SK-N-SH treated with all-trans-retinoic acid at 6 μM for 48 hours (cell line): ENCODE measurements at regions not wholly inside any gene's neighbourhood (a gene's known extent, or its start where the extent isn't known, plus 50 kb on each side); places are given as distances from the start of the nearest gene placed in this dataset.

Experiments used
- ATAC-seq: fragments of 200-7000 bp; cut with Tn5 transposase; 3 replicates; pipeline ENCODE4 v1.9.1; 2020; ENCODE audit warnings: mild to moderate bottlenecking, moderate library complexity
- ARNTL ChIP-seq: fragments of 450-650 bp; formaldehyde crosslinking; IDR thresholded peaks from 2 replicates; pipeline ENCODE4 v1.5.0; 2020; ENCODE audit warnings: low read depth, mild to moderate bottlenecking, moderate library complexity, borderline replicate concordance
- BACH2 ChIP-seq: fragments of 250-450 bp; sonication (Bioruptor Pico); IDR thresholded peaks from 2 replicates; pipeline ENCODE4 v1.9.0; 2021; ENCODE audit warnings: mild to moderate bottlenecking, borderline replicate concordance
- CREB5 ChIP-seq: fragments of 250-450 bp; sonication (Bioruptor Pico); IDR thresholded peaks from 2 replicates; pipeline ENCODE4 v1.5.1; 2020; ENCODE audit warnings: low read depth, mild to moderate bottlenecking, moderate library complexity
- CSDC2 ChIP-seq: fragments of 250-450 bp; sonication (Bioruptor Pico); IDR thresholded peaks from 2 replicates; pipeline ENCODE4 v1.5.0; 2020; ENCODE audit warnings: mild to moderate bottlenecking, moderate library complexity
- ESRRG ChIP-seq: fragments of 250-450 bp; sonication (Bioruptor Pico); IDR thresholded peaks from 2 replicates; pipeline ENCODE4 v1.6.1; 2021; ENCODE audit warnings: mild to moderate bottlenecking
- GLIS3 ChIP-seq: fragments of 250-450 bp; sonication (Bioruptor Pico); IDR thresholded peaks from 2 replicates; pipeline ENCODE4 v1.5.0; 2020; ENCODE audit warnings: mild to moderate bottlenecking, moderate library complexity
- ISL1 ChIP-seq: fragments of 250-450 bp; sonication (Bioruptor Pico); IDR thresholded peaks from 2 replicates; pipeline ENCODE4 v2.1.2; 2022; ENCODE audit warnings: mild to moderate bottlenecking, moderate library complexity
- OSR1 ChIP-seq: fragments of 250-450 bp; sonication (Bioruptor Pico); IDR thresholded peaks from 2 replicates; pipeline ENCODE4 v1.8.0; 2022; ENCODE audit warnings: moderate library complexity, mild to moderate bottlenecking, inconsistent platforms
- PATZ1 ChIP-seq: fragments of 250-450 bp; sonication (Bioruptor Pico); IDR thresholded peaks from 2 replicates; pipeline ENCODE4 v1.8.0; 2020; ENCODE audit warnings: mild to moderate bottlenecking, moderate library complexity, borderline replicate concordance
- POU6F1 ChIP-seq: fragments of 250-450 bp; sonication (Bioruptor Pico); IDR thresholded peaks from 2 replicates; pipeline ENCODE4 v1.8.0; 2021; ENCODE audit warnings: low read depth, mild to moderate bottlenecking, moderate library complexity, borderline replicate concordance
- PPARA ChIP-seq: fragments of 250-450 bp; sonication (Bioruptor Pico); IDR thresholded peaks from 2 replicates; pipeline ENCODE4 v1.5.0; 2020; ENCODE audit warnings: mild to moderate bottlenecking, borderline replicate concordance
- RARB ChIP-seq: fragments of 250-450 bp; sonication (Bioruptor Pico); IDR thresholded peaks from 2 replicates; pipeline ENCODE4 v1.8.0; 2021; ENCODE audit warnings: mild to moderate bottlenecking, moderate library complexity
- SNAI2 ChIP-seq: fragments of 250-450 bp; sonication (Bioruptor Pico); IDR thresholded peaks from 2 replicates; pipeline ENCODE4 v1.5.0; 2020; ENCODE audit warnings: mild to moderate bottlenecking, moderate library complexity
- TCF4 ChIP-seq: fragments of 250-450 bp; sonication (Bioruptor Pico); IDR thresholded peaks from 2 replicates; pipeline ENCODE4 v1.8.0; 2021; ENCODE audit warnings: mild to moderate bottlenecking, moderate library complexity, borderline replicate concordance
- TOX ChIP-seq: fragments of 250-450 bp; sonication (Bioruptor Pico); IDR thresholded peaks from 2 replicates; pipeline ENCODE4 v1.8.0; 2021; ENCODE audit warnings: mild to moderate bottlenecking, moderate library complexity, borderline replicate concordance
- TSHZ2 ChIP-seq: fragments of 250-450 bp; sonication (Bioruptor Pico); IDR thresholded peaks from 2 replicates; pipeline ENCODE4 v1.5.0; 2020; ENCODE audit warnings: mild to moderate bottlenecking, moderate library complexity
- ZC3H10 ChIP-seq: fragments of 250-450 bp; sonication (Bioruptor Pico); IDR thresholded peaks from 2 replicates; pipeline ENCODE4 v1.5.1; 2021; ENCODE audit warnings: mild to moderate bottlenecking, moderate library complexity
- ZFP3 ChIP-seq: fragments of 250-450 bp; sonication (Bioruptor Pico); IDR thresholded peaks from 2 replicates; pipeline ENCODE4 v1.5.0; 2020; ENCODE audit warnings: mild to moderate bottlenecking, moderate library complexity
- ZFP30 ChIP-seq: fragments of 450-650 bp; formaldehyde crosslinking; IDR thresholded peaks from 2 replicates; pipeline ENCODE4 v1.5.0; 2022; ENCODE audit warnings: mild to moderate bottlenecking, moderate library complexity
- ZNF565 ChIP-seq: fragments of 450-650 bp; formaldehyde crosslinking; conservative IDR thresholded peaks from 2 replicates; pipeline ENCODE4 v1.5.0; 2020; ENCODE audit warnings: low read depth, mild to moderate bottlenecking, moderate library complexity
- ZNF8 ChIP-seq: fragments of 450-650 bp; formaldehyde crosslinking; IDR thresholded peaks from 2 replicates; pipeline ENCODE4 v1.5.0; 2020; ENCODE audit warnings: mild to moderate bottlenecking, moderate library complexity

- no peak for TF ChIP-seq ARNTL (CRISPR knock-in tag)
- no peak for TF ChIP-seq BACH2 (CRISPR knock-in tag)
- no peak for TF ChIP-seq GLIS3 (CRISPR knock-in tag)
- no peak for TF ChIP-seq OSR1 (CRISPR knock-in tag)
- no peak for TF ChIP-seq ZNF565
- no peak for TF ChIP-seq ESRRG (CRISPR knock-in tag)
- no peak for TF ChIP-seq TSHZ2 (CRISPR knock-in tag)
- TF ChIP-seq ZC3H10 (CRISPR knock-in tag): no peak
- ATAC-seq: no peak
Observed at GRCh38 chr16:11450136-11450535, 104.9 kb downstream of the RMI2 start.

- TF ChIP-seq CSDC2 (CRISPR knock-in tag) (no peak), ZC3H10 (CRISPR knock-in tag) (no peak), ZNF8 (no peak), PATZ1 (CRISPR knock-in tag) (no peak), SNAI2 (CRISPR knock-in tag) (no peak), ZFP30 (CRISPR knock-in tag) (no peak), ESRRG (CRISPR knock-in tag) (no peak), GLIS3 (CRISPR knock-in tag) (no peak), POU6F1 (CRISPR knock-in tag) (no peak), TSHZ2 (CRISPR knock-in tag) (no peak), ISL1 (CRISPR knock-in tag) (no peak), ZNF565 (no peak), PPARA (CRISPR knock-in tag) (no peak), TOX (CRISPR knock-in tag) (no peak), TCF4 (CRISPR knock-in tag) (no peak), CREB5 (CRISPR knock-in tag) (no peak), ZFP3 (CRISPR knock-in tag) (no peak), RARB (CRISPR knock-in tag) (no peak), BACH2 (CRISPR knock-in tag) (no peak)
- ATAC-seq: no peak
Observed at GRCh38 chr16:11452298-11452697, 107.0 kb downstream of the RMI2 start.
